ENCODE measurements at regions not wholly inside any gene's neighbourhood (a gene's known extent, or its start where the extent isn't known, plus 50 kb on each side); places are given as distances from the start of the nearest gene placed in this dataset.
"Not testable (repeated sequence)": the region's sequence is repeated elsewhere in the genome, so short reads cannot be mapped to it uniquely, and the experiment has no call there.

- CTCF ChIA-PET, result interaction anchor here (0.5 to 0.6 kb wide), 2 partner anchors 136 to 197 kb away, joined by 3 to 4 read pairs; no protein-coding TSS in a partner anchor
- Mint-ChIP-seq H3K9me3 (no peaks in the 10 kb centered on the region), H3K36me3 (no peaks in the 10 kb centered on the region), H3K4me3 (peak overlapping the region; percentile 67), H3K4me1 (ENCODE audit: low read depth) (peaks cover 17% of the 10 kb centered on the region), H3K27me3 (peaks cover 30% of the 10 kb centered on the region), H3K27ac (no peak overlapping the region)
- POLR2A ChIA-PET, result no interaction called here
- intact Hi-C loops (cut with micrococcal nuclease), result loop anchor here (10.0 kb wide), 1 partner anchor 91 kb away; no protein-coding TSS in a partner anchor
- peak; percentile 18 for DNase-seq
These were observed 115.7 kb upstream of the TEX13C start for GRCh38 chrX:125203737-125204578.

DNA sequence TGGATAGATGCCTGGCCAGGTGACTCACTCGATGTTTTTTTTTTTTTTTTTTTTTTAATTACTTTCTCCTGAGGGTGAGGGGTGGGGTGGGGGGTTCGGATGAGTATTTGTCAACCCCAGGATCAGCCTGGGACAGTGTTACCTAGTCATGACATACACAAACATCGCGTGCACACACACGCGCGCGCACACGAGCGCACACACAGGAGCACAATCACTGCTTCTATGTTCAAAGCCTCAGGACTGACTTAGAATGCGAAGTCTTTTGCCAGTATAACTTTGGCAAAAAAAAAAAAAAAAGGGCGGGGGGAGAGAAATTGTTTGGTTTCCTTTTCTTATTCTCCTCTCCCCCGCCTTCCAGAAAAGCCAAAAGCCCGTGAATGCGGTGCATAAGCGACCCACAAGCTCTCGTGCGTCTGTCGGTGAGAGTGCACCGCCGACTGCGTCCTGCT, 115.0 kb upstream of the TEX13C start:
- peaks cover 30% of the 10 kb centered on the region for H3K27me3 Mint-ChIP-seq
- CTCF ChIA-PET, result interaction anchor here (0.7 kb wide), 1 partner anchor 800 kb away, joined by 3 read pairs; no protein-coding TSS in a partner anchor
- no peaks in the 10 kb centered on the region for H3K36me3 Mint-ChIP-seq

GRCh38 chrX:125205133-125205917, 114.3 kb upstream of the TEX13C start:
- Mint-ChIP-seq H3K36me3 (no peaks in the 10 kb centered on the region), H3K4me1 (ENCODE audit: low read depth) (peaks cover 17% of the 10 kb centered on the region), H3K4me3 (peak overlapping the region; percentile 67), H3K27me3 (peaks cover 30% of the 10 kb centered on the region), H3K9me3 (no peaks in the 10 kb centered on the region), H3K27ac (no peak overlapping the region)
- DNase-seq, result peak; percentile 46
- CTCF ChIA-PET, result interaction anchor here (0.7 to 0.8 kb wide), 3 partner anchors 31 to 801 kb away, joined by 3 to 4 read pairs (median 3); no protein-coding TSS in a partner anchor
- intact Hi-C loops (cut with micrococcal nuclease), result loop anchor here (10.0 kb wide), 1 partner anchor 89 kb away; no protein-coding TSS in a partner anchor
- POLR2A ChIA-PET, result no interaction called here

More for the DNA sequence above, 115.0 kb upstream of the TEX13C start:
- DNase-seq, result no peak
- H3K27ac Mint-ChIP-seq, result no peak overlapping the region
- POLR2A ChIA-PET, result no interaction called here
- peaks cover 17% of the 10 kb centered on the region for H3K4me1 Mint-ChIP-seq (ENCODE audit: low read depth)
- H3K9me3 Mint-ChIP-seq, result no peaks in the 10 kb centered on the region
- H3K4me3 Mint-ChIP-seq, result peak overlapping the region; percentile 67
- intact Hi-C loops (cut with micrococcal nuclease), result loop anchor here (10.0 kb wide), 1 partner anchor 90 kb away; no protein-coding TSS in a partner anchor

DNA sequence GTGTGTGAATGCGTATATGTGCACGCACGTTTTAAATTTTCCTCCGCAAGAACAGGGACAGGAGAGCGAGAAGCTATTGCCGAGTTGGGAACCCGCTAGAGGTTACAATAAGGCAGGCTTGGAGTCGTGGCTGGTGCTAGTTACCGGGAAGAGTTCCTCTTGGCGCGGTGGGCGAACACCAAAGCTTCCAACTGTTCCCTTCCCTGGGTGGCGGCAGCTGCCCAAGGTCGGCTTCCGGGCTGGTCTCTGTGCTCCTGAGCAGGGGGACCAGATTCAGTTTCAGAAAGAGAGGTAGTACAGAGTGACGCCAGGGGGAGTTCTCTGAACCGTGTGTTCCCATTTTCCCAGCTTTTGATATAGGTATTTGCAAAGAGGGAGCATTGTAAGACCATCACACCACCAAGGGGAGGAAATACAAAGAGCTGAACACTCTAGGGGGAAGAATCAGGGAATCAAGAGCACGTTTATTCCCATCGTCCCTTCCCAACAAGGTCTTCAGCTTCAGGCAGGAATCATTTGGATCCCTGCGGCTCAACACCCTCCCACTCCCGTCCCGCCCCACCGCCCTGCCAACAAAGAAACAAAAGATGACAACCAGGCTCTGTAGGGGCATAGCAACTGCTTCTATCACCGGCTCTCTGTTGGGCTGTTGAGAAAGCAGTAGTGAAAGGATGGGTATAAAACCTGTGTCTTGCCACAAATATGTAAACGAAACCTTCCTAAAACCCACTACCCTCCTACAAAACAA, 113.6 kb upstream of the TEX13C start:
- Mint-ChIP-seq H3K36me3 (no peaks in the 10 kb centered on the region), H3K27me3 (peaks cover 30% of the 10 kb centered on the region), H3K27ac (no peak overlapping the region), H3K4me1 (ENCODE audit: low read depth) (peaks cover 17% of the 10 kb centered on the region), H3K9me3 (no peaks in the 10 kb centered on the region), H3K4me3 (peak overlapping the region; percentile 62)
- intact Hi-C loops (cut with micrococcal nuclease), result loop anchor here (10.0 kb wide), 1 partner anchor 89 kb away; no protein-coding TSS in a partner anchor
- DNase-seq, result no peak
- CTCF ChIA-PET, result interaction anchor here (0.7 to 0.8 kb wide), 2 partner anchors 31 to 592 kb away, joined by 3 to 4 read pairs; no protein-coding TSS in a partner anchor
- POLR2A ChIA-PET, result no interaction called here

- H3K4me3 Mint-ChIP-seq, result no peak overlapping the region
These were observed 109.5 kb upstream of the TEX13C start for GRCh38 chrX:125210146-125210545.

GRCh38 chrX:125219852-125220251, 99.8 kb upstream of the TEX13C start:
- H3K27me3 Mint-ChIP-seq, result no peaks in the 10 kb centered on the region
- no peaks in the 10 kb centered on the region for H3K9me3 Mint-ChIP-seq
- H3K4me3 Mint-ChIP-seq, result no peak overlapping the region
- no peaks in the 10 kb centered on the region for H3K4me1 Mint-ChIP-seq (ENCODE audit: low read depth)
- H3K27ac Mint-ChIP-seq, result no peak overlapping the region
- DNase-seq, result no peak
- CTCF ChIA-PET, result no interaction called here
- intact Hi-C loops (cut with micrococcal nuclease), result no loop called here
- H3K36me3 Mint-ChIP-seq, result no peaks in the 10 kb centered on the region
- POLR2A ChIA-PET, result no interaction called here

More at GRCh38 chrX:125210146-125210545, 109.5 kb upstream of the TEX13C start:
- H3K9me3 Mint-ChIP-seq, result peaks cover 2% of the 10 kb centered on the region
- DNase-seq, result no peak
- POLR2A ChIA-PET, result no interaction called here
- H3K27me3 Mint-ChIP-seq, result peaks cover 9% of the 10 kb centered on the region
- intact Hi-C loops (cut with micrococcal nuclease), result no loop called here
- peaks cover 6% of the 10 kb centered on the region for H3K4me1 Mint-ChIP-seq (ENCODE audit: low read depth)
- CTCF ChIA-PET, result no interaction called here
- no peak overlapping the region for H3K27ac Mint-ChIP-seq
- H3K36me3 Mint-ChIP-seq, result no peaks in the 10 kb centered on the region

GRCh38 chrX:125236955-125237354, 82.7 kb upstream of the TEX13C start:
- H3K4me1 Mint-ChIP-seq (ENCODE audit: low read depth), result no peaks in the 10 kb centered on the region
- CTCF ChIA-PET, result interaction anchor here (1.1 kb wide), 1 partner anchor 31 kb away, joined by 3 read pairs; no protein-coding TSS in a partner anchor
- no peak for DNase-seq
- intact Hi-C loops (cut with micrococcal nuclease), result no loop called here
- no peak overlapping the region for H3K27ac Mint-ChIP-seq
- POLR2A ChIA-PET, result no interaction called here
- no peaks in the 10 kb centered on the region for H3K9me3 Mint-ChIP-seq
- H3K4me3 Mint-ChIP-seq, result no peak overlapping the region
- no peaks in the 10 kb centered on the region for H3K36me3 Mint-ChIP-seq
- H3K27me3 Mint-ChIP-seq, result peaks cover 9% of the 10 kb centered on the region

- Mint-ChIP-seq H3K4me1 (ENCODE audit: low read depth) (no peaks in the 10 kb centered on the region), H3K27ac (no peak overlapping the region), H3K9me3 (no peaks in the 10 kb centered on the region), H3K27me3 (no peaks in the 10 kb centered on the region), H3K36me3 (no peaks in the 10 kb centered on the region), H3K4me3 (no peak overlapping the region)
- intact Hi-C loops (cut with micrococcal nuclease), result no loop called here
- POLR2A ChIA-PET, result no interaction called here
- no peak for DNase-seq
- CTCF ChIA-PET, result no interaction called here
These were observed 70.7 kb upstream of the TEX13C start for GRCh38 chrX:125248931-125249330.

GRCh38 chrX:125255759-125256158, 63.9 kb upstream of the TEX13C start:
- intact Hi-C loops (cut with micrococcal nuclease); POLR2A ChIA-PET; H3K36me3 Mint-ChIP-seq; H3K9me3 Mint-ChIP-seq; DNase-seq; H3K4me1 Mint-ChIP-seq (ENCODE audit: low read depth); CTCF ChIA-PET; H3K4me3 Mint-ChIP-seq; H3K27ac Mint-ChIP-seq; H3K27me3 Mint-ChIP-seq: not testable (repeated sequence)

- intact Hi-C loops (cut with micrococcal nuclease), result no loop called here
- no peaks in the 10 kb centered on the region for H3K4me1 Mint-ChIP-seq (ENCODE audit: low read depth)
- H3K9me3 Mint-ChIP-seq, result peaks cover 6% of the 10 kb centered on the region
- ChIA-PET POLR2A (no interaction called here), CTCF (no interaction called here)
- no peaks in the 10 kb centered on the region for H3K36me3 Mint-ChIP-seq
- DNase-seq, result no peak
- no peaks in the 10 kb centered on the region for H3K27me3 Mint-ChIP-seq
- H3K27ac Mint-ChIP-seq, result no peak overlapping the region
- H3K4me3 Mint-ChIP-seq, result no peak overlapping the region
These were observed 56.8 kb upstream of the TEX13C start for GRCh38 chrX:125262836-125263235.

DNA sequence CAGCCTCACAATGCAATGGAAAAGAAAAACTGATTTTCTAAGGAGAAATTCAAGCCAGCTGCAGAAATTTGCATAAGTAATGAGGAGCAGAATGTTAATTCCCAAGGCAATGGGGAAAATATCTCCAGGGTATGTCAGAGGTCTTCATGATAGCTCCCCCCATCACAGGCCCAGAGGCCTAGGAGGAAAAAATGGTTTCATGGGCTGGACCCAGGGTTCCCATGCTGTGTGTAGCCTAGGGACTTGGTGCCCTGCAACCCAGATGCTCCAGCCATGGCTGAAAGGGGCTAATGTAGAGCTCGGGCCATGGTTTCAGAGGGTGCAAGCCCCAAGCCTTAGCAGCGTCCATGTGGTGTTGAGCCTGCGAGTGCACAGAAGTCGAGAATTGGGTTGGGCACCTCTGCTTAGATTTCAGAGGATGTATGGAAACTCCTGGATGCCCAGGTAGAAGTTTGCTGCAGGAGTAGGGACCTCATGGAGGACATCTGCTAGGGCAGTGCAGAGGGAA, 53.5 kb upstream of the TEX13C start:
- Mint-ChIP-seq H3K36me3 (no peaks in the 10 kb centered on the region), H3K27me3 (no peaks in the 10 kb centered on the region), H3K9me3 (peaks cover 6% of the 10 kb centered on the region), H3K4me1 (ENCODE audit: low read depth) (no peaks in the 10 kb centered on the region), H3K4me3 (no peak overlapping the region), H3K27ac (no peak overlapping the region)
- DNase-seq, result no peak
- CTCF ChIA-PET, result no interaction called here
- POLR2A ChIA-PET, result no interaction called here
- intact Hi-C loops (cut with micrococcal nuclease), result no loop called here

All from activated CD4-positive, alpha-beta memory T cell treated with anti-CD3 and anti-CD28 coated beads for 36 hours (primary cell).